Renal cortical epithelial cell (primary cell): ENCODE measurements at regions not wholly inside any gene's neighbourhood (a gene's known extent, or its start where the extent isn't known, plus 50 kb on each side); places are given as distances from the start of the nearest gene placed in this dataset.
A peak's percentile ranks its signal among the peaks of the same experiment; 100 is the strongest.

Experiments used
- DNase-seq: peaks from one replicate; pipeline ENCODE4 v3.0.0-alpha.2; 2011; ENCODE audit warnings: low read depth

GRCh38 chr4:107164962-107165475, 128.9 kb upstream of the DKK2 start:
- DNase-seq = no peak

- DNase-seq = no peak
These were observed 120.3 kb upstream of the DKK2 start for GRCh38 chr4:107156443-107156842.

DNA sequence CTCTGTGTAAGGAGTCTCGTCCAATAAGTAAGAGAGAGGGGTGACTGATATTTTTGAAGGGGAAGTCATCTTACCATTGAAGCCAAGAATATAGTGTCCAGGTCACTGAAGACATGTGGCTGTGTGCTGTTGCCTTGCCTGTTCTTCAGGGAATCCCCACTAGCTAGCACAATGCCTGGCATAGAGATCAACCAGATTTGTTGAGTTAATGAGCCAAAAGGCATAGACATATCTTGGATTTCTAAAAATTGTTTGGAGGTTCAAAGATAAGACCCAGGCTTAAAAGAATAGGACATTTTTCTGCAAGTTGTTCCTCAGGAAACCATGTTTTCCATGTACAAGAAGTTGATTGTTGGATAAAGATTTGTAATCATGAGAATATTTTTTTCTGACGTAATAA, 119.3 kb upstream of the DKK2 start:
- DNase-seq = no peak

DNA sequence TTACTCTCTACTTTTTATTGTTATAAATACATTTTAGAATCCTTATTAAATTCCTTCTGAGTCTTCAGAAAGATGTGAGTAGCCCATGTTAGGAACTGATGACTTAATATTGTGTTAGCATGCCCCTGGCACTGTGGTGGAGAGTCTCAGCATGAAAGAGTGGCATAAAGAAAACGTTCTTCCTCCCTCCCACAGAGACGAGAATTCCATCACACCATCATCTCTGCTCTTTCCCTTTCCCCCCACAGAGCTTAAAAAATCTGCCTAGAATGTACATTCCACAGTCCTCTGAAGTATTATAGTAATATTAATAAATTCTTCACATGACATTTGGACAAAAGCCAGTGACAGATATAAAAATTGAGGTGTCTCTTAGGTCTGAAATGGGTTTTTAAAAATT, 117.8 kb upstream of the DKK2 start:
- no peak for DNase-seq

- DNase-seq = no peak
These were observed 117.1 kb upstream of the DKK2 start for GRCh38 chr4:107153228-107153627.

- DNase-seq = no peak
These were observed 115.1 kb upstream of the DKK2 start for GRCh38 chr4:107151173-107151572.

GRCh38 chr4:107148904-107149303, 112.8 kb upstream of the DKK2 start:
- DNase-seq = no peak

DNA sequence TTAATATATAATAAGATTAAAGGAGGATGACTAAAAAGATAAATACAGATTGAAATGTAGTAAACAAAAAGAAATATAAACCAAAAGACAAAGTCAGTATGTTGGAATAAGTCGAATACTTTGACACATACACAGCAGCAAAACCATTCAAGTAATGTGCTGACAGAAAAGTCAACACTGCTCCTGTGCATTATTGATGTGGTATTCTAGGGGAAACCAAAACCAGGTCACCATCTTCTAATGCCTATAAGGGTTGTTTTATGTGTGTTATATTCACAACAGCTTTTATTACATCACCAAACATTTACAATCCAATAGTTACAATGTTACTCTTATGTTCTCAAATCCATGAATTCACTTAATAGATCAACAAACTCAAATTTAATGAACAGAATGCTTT, 111.8 kb upstream of the DKK2 start:
- no peak for DNase-seq

- no peak for DNase-seq
These were observed 102.3 kb upstream of the DKK2 start for GRCh38 chr4:107138433-107138832.

DNA sequence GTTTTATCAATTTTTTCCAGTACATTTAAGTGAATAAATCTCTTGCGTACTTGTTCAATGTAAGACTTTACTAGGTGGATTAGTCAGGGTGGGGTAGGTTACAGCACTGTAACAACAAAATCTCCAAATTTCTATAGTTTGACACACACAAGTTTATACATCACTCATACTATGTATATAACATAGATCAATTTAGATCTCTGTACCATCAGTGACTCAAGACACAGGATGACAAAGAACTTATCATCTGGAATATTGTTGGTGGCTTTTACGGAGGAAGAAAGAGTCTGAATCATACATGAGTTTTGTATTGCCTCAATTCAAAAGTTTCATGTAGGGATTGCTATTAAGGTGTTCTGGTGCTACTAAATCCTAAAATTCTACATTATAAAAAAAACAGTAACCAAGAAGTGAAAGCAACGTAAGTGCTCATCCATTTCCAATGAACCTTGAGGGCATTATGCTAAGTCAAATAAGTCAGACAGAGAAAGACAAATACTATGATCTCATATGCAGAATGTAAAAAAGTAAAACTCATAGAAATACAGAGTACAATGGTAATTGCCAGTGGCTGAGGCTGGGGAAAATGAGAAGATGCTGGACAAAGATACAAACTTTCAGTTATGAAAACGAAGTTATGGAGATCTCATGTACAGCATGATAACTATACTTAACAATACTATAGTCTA, 98.0 kb upstream of the DKK2 start:
- DNase-seq = no peak

DNA sequence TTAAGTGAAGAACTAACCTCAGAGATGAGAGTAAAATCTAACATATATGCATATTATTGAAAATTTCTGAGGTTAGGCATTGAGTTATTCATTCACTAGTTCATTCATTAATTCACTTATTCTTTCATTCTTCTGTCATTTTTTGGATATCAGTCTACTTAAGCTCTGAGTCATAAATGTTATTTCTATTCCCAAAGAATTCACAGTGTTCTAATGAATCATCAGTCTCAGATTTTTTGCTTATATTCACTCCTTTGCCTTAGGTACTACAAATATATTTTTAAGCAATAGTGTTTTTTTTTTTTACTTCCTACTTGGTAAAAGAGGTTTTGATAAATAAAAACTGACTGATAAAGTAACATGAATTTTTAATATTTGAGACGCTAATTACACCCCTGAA, 95.2 kb upstream of the DKK2 start:
- peak; percentile 44 for DNase-seq

- DNase-seq = no peak
These were observed 94.0 kb upstream of the DKK2 start for GRCh38 chr4:107130157-107130556.

- DNase-seq = no peak
These were observed 93.5 kb upstream of the DKK2 start for GRCh38 chr4:107129611-107130010.

DNA sequence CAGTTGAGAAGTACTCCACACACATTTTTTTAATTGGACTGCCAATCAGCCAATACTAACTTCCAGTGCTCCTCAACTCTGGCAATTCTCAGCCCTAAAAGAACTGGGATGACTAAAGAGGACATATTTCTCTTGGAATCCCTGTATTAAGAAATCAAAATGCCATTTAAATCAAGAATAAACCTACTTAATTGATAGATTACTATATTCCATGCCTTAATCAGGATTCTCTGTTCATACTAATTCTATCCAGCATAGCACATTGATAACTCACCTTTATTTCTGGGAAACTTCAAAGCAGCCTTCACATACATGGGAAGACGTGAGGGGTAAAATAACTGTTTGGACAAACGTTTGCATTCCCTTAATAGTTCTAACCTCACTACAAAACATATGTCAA, 93.0 kb upstream of the DKK2 start:
- DNase-seq = no peak

- DNase-seq = no peak
These were observed 92.0 kb upstream of the DKK2 start for GRCh38 chr4:107128116-107128515.

DNA sequence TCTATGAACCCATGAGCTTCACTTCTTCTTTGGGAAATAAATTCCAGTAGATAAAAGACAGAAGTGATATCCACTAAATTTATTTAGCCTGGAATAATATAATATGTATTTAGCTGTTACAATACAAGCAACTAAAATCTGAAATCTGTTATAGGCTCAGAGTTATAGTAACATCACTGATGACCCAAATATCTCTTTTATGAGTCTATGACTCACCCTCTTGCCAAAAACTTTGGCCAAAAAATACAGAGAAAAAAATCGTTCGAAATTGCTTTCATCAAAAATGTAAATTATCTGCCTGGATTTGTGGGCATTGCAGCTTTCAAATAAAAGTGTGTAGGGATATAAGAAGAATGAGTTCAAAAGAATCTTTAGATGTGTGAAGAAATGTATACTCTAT, 89.4 kb upstream of the DKK2 start:
- DNase-seq = no peak

DNA sequence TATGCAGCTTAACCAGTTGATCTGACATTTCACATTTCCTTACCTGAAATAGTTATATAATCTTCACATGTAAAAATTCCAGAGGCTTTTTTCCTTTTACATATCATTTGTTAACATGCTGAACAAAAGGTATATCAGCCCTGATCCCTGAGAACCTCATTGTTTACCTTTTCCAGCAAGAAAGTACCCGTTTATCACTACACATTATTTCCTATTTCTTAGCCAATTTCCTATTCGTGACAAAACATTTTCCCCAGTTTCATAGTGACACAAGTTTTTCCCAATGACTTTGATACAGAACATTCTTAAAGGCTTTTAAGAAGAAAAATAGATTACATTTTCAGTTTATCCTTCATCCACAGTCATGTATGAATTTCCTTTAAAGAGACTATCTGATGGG, 86.6 kb upstream of the DKK2 start:
- no peak for DNase-seq

- peak; percentile 5 for DNase-seq
These were observed 84.5 kb upstream of the DKK2 start for GRCh38 chr4:107120661-107121060.

GRCh38 chr4:107117726-107118125, 81.6 kb upstream of the DKK2 start:
- no peak for DNase-seq

DNA sequence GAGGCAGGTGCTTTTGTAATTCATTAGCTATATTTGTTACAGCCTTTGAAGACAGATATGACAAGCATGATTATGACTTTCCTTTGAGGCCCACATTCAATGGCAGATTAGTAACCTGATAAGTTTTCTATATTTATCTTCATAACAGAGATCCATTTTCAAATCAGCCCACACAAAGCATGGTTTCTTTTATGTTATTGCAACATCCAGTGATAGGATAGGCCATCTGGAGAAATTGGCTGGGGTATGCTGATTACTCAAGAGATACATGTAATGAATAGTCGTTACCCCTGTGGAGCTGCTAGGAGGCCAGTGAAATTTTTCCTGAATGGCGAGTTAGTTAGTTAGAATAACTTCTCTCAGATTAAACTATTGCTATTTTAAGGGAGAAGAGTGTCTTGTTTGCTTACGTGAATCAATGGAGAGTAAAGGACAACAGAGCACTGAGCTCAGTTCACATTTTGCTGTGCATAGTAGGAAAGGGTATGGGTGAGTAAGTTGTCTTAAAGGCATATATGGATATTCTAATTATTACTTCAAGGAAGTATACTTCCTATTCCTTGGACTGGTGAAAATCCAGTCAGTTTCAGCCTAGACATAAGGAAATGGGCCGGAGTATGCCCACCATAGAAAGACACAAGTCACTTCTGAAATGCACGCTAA, 79.2 kb upstream of the DKK2 start:
- no peak for DNase-seq

GRCh38 chr4:107114059-107114458, 77.9 kb upstream of the DKK2 start:
- no peak for DNase-seq

- no peak for DNase-seq
These were observed 62.3 kb upstream of the DKK2 start for GRCh38 chr4:107098401-107098800.

GRCh38 chr4:107094976-107095375, 58.9 kb upstream of the DKK2 start:
- peak; percentile 7 for DNase-seq

DNA sequence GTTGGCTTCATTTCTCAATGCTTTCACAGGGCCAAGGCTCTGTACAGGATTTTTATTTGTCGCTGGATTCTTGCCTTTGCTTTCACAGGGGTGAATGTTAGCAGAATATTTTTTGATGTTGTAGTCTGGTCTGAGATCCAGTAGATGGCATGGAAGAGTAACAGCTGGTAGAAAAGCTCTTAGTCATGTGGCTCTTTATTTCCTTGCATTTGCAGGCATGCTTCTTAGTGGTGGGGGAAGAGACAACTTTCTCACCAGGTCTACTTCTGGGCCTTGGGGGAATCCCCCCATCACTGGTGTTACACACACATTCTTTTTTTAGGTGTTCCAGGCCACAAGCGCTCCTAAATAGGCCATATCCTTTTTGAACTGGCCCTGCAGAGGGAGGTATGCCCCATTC, 58.2 kb upstream of the DKK2 start:
- peak; percentile 37 for DNase-seq
